ENCODE measurements at regions not wholly inside any gene's neighbourhood (a gene's known extent, or its start where the extent isn't known, plus 50 kb on each side); places are given as distances from the start of the nearest gene placed in this dataset.

DNA sequence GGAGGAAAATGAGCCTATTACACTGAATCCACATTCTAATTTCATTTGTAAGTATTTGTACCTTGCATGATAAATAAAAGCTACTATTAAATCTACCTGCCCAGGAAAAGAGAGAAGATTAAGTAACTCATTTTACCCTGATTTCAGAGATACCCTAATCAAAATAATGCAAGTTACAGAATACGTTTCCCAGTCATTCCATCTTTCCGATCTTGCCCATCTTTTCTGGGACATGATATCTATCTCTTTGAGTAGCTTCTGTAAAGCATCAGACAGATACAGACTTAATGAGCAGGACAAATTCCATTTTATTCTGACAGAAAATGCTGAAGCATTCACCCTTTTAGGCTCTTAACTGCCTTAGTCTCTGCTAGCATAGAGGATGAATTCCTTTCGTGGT, 56.6 kb downstream of the SPRY2 start:
- DNase-seq (ENCODE audit: low read depth), result no peak

DNA sequence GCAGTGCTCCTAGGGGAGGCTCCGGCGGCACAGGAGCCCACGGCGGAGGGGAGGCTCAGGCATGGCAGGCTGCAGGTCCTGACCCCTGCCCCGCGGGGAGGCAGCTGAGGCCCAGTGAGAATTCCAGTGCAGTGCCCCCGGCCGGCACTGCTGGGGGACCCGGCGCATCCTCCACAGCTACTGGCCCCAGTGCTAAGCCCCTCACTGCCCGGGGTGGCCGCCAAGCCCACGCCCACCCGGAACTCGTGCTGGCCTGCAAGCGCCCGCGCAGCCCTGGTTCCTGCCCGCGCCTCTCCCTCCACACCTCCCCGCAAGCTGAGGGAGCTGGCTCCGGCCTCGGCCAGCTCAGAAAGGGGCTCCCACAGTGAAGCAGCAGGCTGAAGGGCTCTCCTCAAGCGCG, 62.2 kb downstream of the SPRY2 start:
- no peak for DNase-seq (ENCODE audit: low read depth)

DNA sequence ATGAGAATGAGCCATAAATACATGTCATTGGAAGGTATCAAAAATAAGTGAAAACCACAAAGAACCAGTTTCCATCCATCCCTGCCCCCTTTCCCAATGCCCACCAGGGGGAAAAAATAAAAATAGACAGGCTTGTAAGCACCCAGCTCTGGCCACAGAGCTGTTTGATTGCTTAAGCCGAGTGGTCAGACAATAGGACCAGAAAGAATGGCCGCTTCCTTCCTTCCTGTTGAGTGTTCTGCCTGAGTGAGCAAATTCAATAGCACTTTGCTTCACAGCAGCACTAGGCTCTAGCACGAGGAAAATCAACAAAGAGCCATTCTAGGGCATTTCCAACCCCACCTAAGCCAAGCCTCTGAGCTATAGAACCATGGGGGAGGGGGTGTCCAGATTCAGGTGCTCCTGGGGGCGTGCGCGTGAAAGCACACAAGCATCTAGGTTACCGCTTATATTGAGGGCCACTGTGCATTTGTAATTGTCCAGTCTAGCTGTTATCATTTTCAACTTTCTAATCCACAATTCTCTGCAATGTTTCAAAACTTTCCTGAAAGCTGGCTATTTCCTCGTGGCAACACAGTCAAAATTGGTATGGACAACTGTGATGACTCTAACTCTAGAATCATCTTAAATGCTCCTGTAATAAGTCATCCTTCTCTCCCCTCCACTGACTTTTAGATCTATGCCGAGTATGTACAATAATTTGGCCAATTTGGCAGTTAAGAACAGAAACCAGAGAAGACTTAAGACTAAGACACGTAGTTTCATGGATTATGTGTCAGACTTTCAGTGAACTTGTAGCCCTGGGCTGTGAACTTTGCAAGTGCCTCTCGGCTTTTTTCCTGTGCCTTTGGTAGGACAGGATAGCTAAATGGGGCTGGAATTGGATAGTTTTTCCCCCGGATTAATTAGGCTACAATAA, 64.3 kb downstream of the SPRY2 start:
- no peak for DNase-seq (ENCODE audit: low read depth)

DNA sequence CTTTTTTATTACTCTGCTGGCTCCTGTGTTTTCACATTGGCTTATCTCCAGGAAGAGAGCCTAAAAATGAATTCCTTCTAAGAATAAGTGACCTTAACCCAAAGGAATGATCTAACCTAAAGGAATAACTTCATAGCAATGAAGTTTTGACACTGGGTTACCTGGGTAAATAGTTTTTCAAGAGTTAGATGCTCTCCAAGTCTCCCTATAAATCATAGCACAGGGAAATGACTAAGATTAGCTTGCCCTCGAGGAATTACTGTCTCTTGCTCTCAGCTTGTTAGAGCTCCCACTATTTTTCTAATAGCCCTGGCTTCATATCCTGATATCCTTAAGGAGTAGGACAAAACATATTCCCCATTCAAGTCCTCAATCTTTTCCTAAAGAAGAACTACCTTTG, 66.3 kb downstream of the SPRY2 start:
- no peak for DNase-seq (ENCODE audit: low read depth)

DNA sequence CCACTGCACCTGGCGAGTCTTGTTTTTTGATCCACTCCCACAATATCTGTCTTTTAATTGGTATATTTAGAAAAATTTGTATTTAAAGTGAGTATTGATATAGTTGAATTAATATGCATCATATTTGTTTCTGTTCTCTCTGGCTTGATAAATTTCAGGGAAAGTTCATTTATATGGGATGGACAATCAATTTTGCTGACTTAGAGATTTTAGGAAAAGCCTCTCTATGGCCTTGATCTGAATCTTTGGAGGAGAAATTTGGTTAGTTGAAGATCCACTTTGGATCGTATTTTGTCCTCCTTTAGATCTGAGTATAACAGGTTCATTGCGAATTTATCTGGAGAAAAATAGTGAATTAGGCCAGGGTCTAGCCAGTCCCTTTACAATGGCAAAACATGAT, 67.2 kb downstream of the SPRY2 start:
- no peak for DNase-seq (ENCODE audit: low read depth)

DNA sequence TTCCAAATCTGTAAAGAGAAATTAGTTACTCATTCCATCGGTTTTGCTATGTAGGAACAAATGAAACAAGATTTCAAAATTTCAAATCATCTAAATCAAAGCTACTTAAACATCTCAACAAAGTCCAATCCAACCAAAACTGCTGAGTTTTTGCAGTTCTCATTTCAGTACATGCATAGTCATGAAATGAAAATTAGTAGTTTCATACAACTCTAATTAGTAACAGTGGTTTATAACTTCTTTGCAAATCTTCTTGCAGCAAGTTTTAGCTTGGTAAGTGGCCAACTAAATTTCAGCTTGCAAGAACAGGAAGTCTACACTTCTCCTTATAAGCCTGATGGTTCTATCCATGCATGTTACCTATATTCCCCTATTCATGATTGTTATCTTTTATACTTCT, 75.6 kb downstream of the SPRY2 start:
- no peak for DNase-seq (ENCODE audit: low read depth)

DNA sequence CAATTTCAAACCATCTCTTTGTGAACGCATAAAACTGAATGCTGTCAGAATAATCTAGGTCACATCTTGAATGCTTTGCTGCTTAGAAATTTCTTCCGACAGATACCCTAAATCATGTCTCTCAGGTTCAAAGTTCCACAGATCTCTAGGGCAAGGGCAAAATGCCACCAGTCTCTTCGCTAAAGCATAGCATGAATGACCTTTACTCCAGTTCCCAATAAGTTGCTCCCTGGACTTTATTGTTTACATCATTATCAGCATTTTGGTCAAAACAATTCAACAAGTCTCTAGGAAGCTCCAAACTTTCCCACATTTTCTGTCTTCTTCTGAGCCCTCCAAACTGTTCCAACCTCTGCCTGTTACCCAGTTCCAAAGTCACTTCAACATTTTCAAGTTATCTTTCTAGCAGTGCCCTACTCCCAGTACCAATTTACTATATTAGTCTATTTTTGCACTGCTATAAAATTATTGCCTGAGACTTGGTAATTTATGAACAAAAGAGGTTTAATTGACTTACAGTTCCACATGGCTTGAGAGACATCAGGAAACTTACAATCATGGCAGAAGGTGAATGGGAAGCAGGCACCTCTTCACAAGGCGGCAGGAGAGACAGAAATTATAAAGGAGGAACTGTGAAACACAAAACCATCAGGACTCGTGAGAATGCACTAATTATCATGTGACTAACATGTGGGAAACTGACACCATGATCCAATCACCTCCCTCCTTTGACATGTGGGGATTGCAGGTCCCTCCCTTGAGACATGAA, 77.0 kb downstream of the SPRY2 start:
- DNase-seq (ENCODE audit: low read depth), result no peak

DNA sequence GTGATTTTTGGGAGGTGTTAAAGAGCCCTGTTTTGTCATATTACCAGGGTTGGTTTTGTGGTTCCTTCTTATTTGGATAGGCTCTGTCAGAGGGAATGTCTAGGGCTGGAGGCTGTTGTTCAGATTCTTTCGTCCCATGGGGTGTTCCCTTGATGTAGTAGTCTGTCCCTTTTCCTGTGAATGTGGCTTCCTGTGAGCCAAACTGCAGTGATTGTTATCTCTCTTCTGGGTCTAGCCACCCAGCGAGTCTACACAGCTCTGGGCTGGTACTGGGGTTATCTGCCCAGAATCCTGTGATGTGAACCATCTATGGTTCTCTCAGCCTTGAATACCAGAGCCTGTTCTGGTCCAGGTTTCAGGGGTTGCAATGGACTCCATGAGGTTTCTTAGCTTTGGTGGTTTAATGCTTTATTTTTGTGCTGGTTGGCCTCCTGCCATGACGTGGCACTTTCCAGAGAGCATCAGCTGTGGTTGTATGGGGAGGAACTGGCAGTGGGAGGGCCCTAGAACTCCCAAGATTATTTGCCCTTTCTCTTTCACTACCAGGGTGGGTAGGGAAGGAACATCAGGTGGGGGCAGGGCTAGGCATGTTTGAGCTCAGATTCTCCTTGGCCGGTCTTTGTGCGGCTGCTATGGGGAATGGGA, 78.8 kb downstream of the SPRY2 start:
- DNase-seq (ENCODE audit: low read depth), result no peak

DNA sequence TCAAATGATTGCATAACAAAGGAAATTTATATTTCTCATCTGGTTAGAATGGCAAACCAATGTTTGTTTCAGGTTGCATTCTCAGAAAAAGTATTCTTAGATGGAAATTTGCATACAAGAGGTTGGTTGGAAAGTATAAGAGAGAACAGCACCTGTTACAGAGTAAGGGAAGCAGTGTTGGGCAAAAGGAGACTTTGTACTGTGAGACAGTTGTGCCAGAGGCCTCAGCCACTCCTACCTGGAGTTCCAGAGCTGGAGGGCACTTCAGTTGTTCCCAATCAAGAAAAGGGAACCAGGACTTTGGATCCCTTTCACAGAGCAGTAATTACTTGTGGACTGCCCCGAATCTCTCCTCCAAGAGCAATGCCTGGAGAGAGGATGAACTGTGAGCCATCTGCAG, 81.8 kb downstream of the SPRY2 start:
- no peak for DNase-seq (ENCODE audit: low read depth)

DNA sequence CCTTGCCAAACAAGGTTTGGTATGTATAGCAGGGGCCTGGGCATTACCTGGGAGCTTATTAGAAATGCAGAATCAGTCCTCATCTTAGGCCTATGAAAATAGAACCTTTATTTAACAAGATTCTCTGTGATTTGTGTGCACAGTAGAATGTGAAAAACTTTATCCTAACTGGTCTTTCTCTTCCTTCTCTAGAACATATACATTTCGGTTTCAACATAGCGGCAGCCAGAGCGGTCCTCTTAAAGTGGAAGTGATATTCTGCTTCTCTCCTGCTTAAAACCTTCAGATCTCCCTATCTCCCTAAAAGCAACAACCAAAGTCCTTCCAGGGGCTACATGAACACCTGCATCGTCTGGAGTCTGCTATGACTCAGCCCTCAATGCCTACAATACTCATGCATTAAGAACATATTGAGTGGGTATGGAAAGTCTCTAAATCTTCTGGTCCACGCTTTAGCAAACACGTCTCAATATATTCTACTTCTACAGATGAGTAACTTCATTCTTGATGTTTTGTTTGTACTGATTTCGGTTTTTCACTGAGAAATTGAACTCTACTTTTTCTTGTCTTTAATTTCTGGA, 84.5 kb downstream of the SPRY2 start:
- no peak for DNase-seq (ENCODE audit: low read depth)

DNA sequence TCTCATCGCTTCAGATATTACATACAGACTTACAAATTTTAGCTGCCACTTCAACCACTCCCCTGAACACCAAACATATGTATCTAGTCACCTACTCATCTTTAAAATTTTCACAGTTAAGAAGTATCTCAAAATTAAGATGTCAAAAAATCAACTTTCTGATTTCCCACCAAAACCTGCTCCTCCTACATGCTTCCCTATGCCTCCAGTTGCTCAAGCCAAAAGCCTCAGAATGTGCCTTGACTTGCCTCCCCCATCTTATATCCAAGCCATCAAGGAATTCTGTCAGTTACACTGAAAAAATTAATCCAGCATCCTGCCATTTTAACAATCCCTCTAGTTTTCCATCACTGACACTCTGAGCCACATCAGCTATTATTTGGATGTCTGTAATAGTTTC, 85.0 kb downstream of the SPRY2 start:
- no peak for DNase-seq (ENCODE audit: low read depth)

DNA sequence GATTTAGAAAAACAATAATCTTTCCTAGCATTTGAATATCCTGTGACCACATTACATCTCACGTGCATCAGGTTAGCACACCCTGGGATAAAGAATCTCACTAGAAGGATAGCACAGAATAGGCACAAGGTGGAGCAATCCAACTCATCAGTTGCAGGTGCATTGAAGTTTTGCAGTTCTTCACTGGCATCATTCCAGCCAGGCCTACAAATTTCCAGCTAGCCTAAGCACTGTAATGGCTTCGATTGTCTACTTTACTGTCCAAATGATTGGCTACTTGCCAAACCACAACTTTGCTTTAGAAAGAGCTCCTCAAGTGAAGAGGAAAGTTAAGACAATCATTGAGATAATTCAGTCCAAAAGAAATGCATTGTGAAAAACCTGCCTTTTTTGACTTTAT, 89.5 kb downstream of the SPRY2 start:
- no peak for DNase-seq (ENCODE audit: low read depth)

DNA sequence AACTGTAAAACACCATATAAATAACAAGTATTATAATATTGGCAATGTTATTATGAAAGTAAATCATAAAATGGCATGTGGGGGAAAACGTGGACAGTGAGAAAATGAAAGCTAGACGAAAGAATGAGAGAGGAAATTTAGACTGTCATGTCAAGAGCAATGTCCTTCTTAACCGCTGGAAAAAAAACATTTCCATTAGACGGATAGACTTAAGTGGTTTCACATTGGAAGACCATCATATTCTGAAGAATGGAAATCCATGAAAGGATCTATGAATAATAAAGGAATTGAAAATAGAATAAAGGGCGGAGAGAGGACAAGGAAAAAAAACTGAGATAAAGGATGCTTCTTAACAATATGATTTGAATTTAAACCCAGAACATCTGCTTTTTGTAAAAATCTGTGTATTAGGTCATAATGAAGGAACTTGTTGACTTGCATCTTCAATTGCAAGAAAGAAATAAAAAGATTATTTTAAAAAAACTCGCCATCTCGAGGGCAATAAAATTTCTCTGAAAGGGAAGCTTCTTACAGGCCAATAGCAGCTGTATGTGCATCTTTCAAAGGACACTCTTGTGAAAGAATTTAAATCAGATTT, 90.6 kb downstream of the SPRY2 start:
- no peak for DNase-seq (ENCODE audit: low read depth)

DNA sequence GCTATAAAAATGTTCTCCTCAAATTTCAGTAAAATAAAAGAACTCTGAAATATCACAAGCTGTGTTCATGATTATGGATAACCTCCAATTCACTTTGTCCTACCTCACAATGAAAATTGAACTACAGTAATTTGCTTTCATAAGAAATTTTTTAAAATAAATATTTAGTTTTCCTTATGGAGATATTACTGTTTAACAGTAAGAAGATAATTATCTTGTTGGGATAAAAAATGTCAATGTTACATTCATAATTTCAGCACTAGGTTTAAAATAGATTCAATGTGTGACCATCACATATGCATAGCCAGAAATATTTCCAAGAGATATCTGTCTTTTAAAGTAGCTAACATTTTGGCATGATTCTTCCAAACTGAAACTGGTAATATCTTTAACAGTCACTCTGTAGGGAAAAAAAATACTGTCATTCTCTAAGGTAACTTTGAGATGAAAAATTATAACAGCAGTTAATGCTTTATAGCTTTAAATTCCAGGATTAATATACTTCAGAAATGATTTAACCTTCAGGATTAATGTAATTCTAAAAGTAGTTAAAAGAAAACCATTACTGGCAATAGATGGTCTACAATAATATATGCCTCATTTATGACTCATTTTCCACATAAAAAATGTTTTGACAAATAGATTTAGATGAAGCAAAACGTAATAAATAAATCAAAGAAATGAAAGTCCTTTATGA, 91.3 kb downstream of the SPRY2 start:
- DNase-seq (ENCODE audit: low read depth), result no peak

DNA sequence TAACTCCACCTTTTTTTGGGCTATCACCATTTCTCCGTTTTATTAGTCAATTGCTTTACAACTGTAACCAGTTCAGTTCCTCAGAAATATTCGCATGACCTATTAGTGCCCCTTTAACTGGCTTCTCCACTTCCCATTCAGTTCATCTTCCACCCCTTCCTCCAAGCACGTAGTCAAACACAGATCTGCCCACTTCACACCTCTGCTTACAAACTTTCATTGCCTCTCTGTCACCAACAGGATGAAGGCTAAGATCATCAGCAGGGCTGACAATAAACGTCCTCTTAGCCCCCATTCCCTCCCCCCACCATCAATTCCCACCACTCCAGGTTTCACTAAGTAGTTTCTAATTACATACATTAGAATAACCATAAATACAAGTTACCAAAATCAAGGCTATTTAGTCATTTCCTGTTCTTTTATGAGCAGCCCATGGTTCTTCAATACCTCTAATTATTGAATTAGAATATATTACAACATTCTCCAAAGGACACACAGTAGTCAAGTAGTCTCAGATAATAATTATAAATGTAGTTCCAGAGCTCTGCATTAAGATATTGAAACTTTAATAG, 95.7 kb downstream of the SPRY2 start:
- no peak for DNase-seq (ENCODE audit: low read depth)

DNA sequence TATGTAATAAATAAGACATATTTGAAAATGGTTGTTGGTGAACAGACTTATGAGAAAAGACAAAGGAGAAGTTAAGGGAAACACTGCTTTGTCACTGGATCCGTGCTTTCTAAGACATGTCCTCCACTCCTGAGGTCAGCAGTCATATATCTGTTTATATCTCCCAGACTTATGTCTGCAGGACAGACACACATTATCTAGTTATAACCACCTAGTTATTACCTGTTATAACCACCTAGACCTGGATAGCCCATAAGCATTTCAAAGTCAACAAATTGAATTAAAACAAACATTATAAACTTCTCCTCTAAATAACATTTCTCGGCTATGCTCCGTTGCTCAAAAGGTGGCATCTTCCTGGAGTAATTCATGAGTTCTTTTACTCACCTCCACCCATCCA, 96.4 kb downstream of the SPRY2 start:
- no peak for DNase-seq (ENCODE audit: low read depth)

DNA sequence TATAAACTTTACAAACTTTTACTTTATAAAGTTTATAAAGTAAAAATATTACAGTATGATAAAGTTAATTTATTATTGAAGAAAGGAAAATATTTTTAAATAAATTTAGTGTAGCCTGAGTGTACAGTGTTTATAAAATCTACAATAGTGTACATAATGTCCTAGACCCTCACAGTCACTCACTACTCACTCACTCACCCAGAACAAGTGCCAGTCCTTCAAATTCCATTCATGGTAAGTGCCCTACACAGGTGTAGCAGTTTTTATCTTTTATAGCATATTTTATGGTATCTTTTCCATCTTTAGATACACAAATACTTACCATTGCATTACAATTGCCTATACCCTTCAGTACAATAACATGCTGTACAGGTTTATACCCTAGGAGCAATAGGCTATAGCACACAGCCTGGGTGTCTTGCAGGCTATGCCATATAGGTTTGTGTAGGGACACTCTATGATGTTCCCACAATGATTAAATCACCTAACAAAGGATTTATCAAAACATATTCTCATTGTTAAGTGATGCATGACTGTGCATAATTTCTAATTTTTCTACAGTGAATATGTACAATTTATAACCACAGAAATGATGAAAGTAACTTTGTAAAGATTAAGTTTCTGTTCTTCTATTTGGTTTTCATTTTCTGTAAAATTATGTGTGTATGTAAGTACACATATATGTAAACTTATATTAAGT, 98.0 kb downstream of the SPRY2 start:
- no peak for DNase-seq (ENCODE audit: low read depth)

DNA sequence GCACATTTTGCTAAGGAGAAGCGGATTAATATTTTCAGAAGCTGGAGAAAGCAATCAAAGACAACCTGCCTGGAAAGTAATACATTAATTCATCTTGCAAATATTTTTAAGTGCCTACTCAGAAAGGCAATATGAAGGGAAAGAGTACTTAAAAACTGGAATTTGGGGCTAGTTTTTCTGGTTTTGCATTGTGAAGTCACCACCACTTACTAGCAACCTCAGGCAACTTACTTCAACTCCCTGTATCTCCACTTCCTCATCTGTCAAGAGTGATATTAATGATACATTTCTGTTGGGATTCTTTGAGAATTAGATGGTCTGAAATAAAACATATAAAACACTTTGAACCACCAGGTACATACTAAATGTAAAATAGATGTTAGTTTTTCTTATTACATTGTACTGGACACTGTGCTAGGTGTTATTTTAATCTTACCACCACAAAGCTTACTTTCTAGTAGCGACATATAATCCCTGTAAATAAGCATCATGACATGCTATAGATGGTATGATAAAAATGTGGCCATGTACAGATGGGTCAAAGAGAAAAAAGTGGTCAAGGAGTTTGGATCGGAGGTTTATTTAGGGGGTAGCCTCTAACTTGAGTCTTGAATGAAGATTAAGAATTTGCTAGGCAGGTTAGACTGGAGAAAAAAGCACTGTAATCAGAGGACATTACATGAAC, 101.2 kb downstream of the SPRY2 start:
- DNase-seq (ENCODE audit: low read depth), result no peak

DNA sequence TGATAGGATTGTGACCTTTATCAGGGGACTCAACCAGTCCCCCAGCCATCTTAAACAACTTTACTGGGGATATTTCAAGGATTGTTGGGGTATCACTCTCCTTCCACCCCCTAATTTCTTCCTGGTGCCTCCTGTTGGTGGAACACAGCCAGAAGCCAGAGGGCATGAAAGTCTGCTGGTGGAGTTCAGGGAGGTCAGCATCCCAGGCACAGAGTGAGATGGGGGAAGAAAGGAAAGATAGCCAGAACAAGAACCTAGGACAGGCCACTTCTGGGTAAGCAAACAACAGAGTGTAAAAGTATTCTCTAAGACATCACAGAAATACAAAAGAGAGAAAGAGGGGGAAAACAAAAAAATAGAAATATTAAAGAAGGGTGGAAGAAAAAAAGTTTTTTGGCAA, 101.8 kb downstream of the SPRY2 start:
- no peak for DNase-seq (ENCODE audit: low read depth)

DNA sequence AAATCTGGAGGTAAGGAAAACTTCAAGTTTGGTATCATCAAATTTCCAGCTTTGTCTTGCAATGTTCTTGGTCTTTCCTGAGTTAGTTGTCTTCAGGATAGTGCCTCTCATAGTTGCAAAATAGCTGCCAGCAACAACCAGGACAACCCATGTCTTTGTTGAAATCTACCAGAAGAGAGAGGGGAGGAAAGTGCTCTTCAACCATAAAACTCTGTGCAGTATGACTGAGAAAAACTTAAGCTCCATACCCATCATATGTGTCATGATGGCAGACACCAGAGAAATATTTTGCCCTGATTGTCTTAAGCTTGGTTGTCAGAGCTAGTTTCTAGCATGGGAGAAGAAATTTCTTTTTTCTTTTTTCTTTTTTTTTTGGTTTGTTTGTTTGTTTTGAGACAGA, 103.3 kb downstream of the SPRY2 start:
- DNase-seq (ENCODE audit: low read depth), result no peak
